CD8-positive, alpha-beta memory T cell (primary cell): ENCODE measurements at regions not wholly inside any gene's neighbourhood (a gene's known extent, or its start where the extent isn't known, plus 50 kb on each side); places are given as distances from the start of the nearest gene placed in this dataset.

Experiments
- CTCF ChIA-PET: fragments of 350-600 bp; sonication (Branson Sonifier 250); formaldehyde crosslinking; loops from one replicate; lab custom pipeline; 2021; ENCODE audit warnings: antibody characterized with exemption; lab: Charles Lee
- POLR2A ChIA-PET: fragments of 350-600 bp; sonication (Branson Sonifier 250); formaldehyde crosslinking; loops from one replicate; lab custom pipeline; 2021; ENCODE audit warnings: antibody characterized with exemption; lab: Charles Lee
- DNase-seq, 5 donors: peaks; one replicate each; pipeline versions ENCODE4 v3.0.0 to v3.0.0-alpha.2; 2020 to 2022; ENCODE audit warnings: mixed read lengths in 1 of 5
- H3K27ac ChIP-seq: one replicate; pipeline ENCODE4 v1.7.0; 2013; ENCODE audit warnings: low read depth, mild to moderate bottlenecking, low read length, moderate library complexity
- H3K27me3 ChIP-seq: 2 replicates; pipeline ENCODE4 v1.7.0; 2013; ENCODE audit warnings: low read length, mild to moderate bottlenecking; ENCODE audit not compliant: insufficient read depth, poor library complexity, severe bottlenecking
- H3K36me3 ChIP-seq: 2 replicates; pipeline ENCODE4 v1.7.0; 2013; ENCODE audit warnings: mild to moderate bottlenecking, low read length, moderate library complexity; ENCODE audit not compliant: insufficient read depth
- H3K4me1 ChIP-seq: 2 replicates; pipeline ENCODE4 v1.7.0; 2013; ENCODE audit warnings: mild to moderate bottlenecking, low read length, moderate library complexity; ENCODE audit not compliant: insufficient read depth
- H3K4me3 ChIP-seq: 2 replicates; pipeline ENCODE4 v1.7.0; 2013; ENCODE audit warnings: mild to moderate bottlenecking, low read length
- H3K9me3 ChIP-seq: 2 replicates; pipeline ENCODE4 v1.7.0; 2013; ENCODE audit warnings: mild to moderate bottlenecking, low read length
- H3K27ac Mint-ChIP-seq, 8 donors: one replicate each; pipeline ENCODE4 v1.8.0; 2020 to 2021; ENCODE audit warnings: mixed read lengths in 8 of 8, mild to moderate bottlenecking in 6 of 8, inconsistent platforms in 3 of 8, moderate library complexity in 3 of 8
- H3K27me3 Mint-ChIP-seq, 2 donors: one replicate each; pipeline ENCODE4 v1.8.0; 2020 to 2021; ENCODE audit warnings: mixed read lengths in 2 of 2, mild to moderate bottlenecking in 1 of 2, moderate library complexity in 1 of 2
- H3K36me3 Mint-ChIP-seq, 3 donors: one replicate each; pipeline ENCODE4 v1.8.0; 2020 to 2021; ENCODE audit warnings: mixed read lengths in 3 of 3, inconsistent platforms in 1 of 3, mild to moderate bottlenecking in 1 of 3
- H3K4me1 Mint-ChIP-seq, 3 donors: one replicate each; pipeline ENCODE4 v1.8.0; 2020 to 2021; ENCODE audit warnings: mixed read lengths in 3 of 3, inconsistent platforms in 1 of 3, mild to moderate bottlenecking in 1 of 3
- H3K4me3 Mint-ChIP-seq, 7 donors: one replicate each; pipeline ENCODE4 v1.8.0; 2020 to 2021; ENCODE audit warnings: mixed read lengths in 7 of 7, mild to moderate bottlenecking in 6 of 7, moderate library complexity in 4 of 7, inconsistent platforms in 2 of 7
- H3K9me3 Mint-ChIP-seq, 5 donors: one replicate each; pipeline ENCODE4 v1.8.0; 2020 to 2022; ENCODE audit warnings: mixed read lengths in 5 of 5, mild to moderate bottlenecking in 3 of 5, moderate library complexity in 2 of 5, inconsistent platforms in 1 of 5

DNA sequence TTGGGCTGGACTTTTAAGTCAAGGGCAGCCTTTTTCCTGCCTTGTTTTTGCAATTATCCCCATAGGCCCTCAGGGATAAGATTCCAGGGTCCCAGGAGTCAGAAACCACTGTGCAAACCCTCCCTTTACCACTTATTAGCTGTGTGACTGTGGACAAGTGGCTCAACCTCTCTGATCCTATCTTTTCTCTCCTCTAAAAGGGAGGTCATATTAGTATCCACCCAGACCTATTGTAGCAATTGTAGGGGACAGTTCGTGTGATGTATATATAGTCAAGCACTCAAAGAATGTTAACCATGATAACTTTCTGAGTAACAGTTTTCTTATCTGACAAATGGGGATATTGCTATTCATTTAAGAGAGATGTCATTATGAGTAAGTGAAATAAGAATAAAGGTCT is 68.2 kb downstream of the IRX5 start:
- ChIA-PET POLR2A (no interaction called here), CTCF (no interaction called here)
- Histone ChIP-seq H3K4me1 (no peaks in the 10 kb centered on the region), H3K27ac (no peak overlapping the region), H3K27me3 (no peaks in the 10 kb centered on the region), H3K36me3 (no peaks in the 10 kb centered on the region), H3K9me3 (no peaks in the 10 kb centered on the region), H3K4me3 (no peak overlapping the region)
- H3K4me1 Mint-ChIP-seq, result no peaks in the 10 kb centered on the region
- H3K27me3 Mint-ChIP-seq, result peaks cover 9 to 15% of the 10 kb centered on the region in 2 donors
- no peak overlapping the region for H3K4me3 Mint-ChIP-seq
- no peaks in the 10 kb centered on the region for H3K36me3 Mint-ChIP-seq
- H3K9me3 Mint-ChIP-seq, result no peaks in the 10 kb centered on the region
- no peak for DNase-seq
- no peak overlapping the region for H3K27ac Mint-ChIP-seq

DNA sequence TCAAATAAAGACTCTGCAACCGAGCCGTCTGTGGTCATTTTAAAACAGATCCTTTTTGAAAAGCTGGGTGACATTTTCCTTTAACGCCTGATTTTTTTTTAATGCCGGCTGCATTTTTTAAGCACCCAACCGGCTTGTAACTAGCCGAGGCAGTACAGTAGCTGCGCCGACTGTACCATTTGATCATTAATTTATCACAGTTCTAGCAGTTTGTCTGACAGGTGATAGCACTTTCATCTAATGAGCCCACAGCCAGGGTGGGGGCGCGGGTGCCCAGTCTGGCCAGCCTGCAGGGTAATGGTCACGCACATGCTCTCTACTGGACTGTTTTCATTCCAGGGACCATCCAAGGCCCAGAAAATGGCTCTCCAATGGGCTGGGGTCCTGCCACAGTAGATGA is 68.8 kb downstream of the IRX5 start:
- H3K9me3 ChIP-seq, result no peaks in the 10 kb centered on the region
- no peaks in the 10 kb centered on the region for H3K36me3 ChIP-seq
- Mint-ChIP-seq H3K27ac (no peak overlapping the region), H3K36me3 (no peaks in the 10 kb centered on the region), H3K4me1 (no peaks in the 10 kb centered on the region), H3K4me3 (no peak overlapping the region), H3K9me3 (no peaks in the 10 kb centered on the region), H3K27me3 (peaks cover 10 to 15% of the 10 kb centered on the region in 2 donors)
- ChIA-PET CTCF (no interaction called here), POLR2A (no interaction called here)
- H3K4me1 ChIP-seq, result no peaks in the 10 kb centered on the region
- H3K27ac ChIP-seq, result no peak overlapping the region
- no peak for DNase-seq
- no peaks in the 10 kb centered on the region for H3K27me3 ChIP-seq
- no peak overlapping the region for H3K4me3 ChIP-seq

DNA sequence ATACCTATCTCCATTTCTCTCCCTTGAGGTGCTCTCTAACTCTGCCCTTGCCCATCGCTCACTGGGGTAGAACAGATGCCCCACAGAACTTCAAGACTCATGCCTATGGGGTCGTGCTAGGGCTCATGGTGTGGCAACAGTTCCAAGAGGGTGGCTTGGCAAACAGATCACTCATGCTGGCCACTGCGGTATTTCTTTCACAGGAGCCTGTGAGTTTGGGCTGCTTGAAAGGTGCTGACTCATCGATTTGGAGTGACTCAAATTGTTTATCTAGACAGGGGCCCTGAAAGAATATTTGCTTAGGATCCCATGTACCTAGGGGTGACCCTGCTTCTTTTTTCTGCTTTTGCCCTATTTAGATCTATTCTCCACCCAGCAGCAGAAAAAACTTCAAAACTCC is 69.9 kb downstream of the IRX5 start:
- no peak overlapping the region for H3K27ac Mint-ChIP-seq
- H3K36me3 Mint-ChIP-seq, result no peaks in the 10 kb centered on the region

DNA sequence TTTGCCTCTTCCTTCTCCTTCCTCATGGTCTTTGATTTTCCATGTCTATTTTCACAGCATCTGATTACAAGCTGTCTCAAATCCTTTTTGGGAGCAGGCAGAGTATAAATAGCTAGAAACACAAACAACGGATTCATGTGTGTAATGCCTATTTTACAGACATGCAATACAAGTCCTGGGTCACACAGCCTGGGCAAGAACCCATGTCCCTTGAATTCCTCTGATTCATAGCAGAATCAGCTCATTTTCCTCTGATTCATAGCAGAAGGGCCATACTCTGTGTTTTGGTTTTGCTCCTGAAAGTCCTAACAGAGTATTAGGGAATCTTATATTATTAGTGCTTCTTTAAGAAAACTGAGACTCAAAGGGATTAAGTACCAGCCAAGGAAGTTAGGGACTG is 71.3 kb downstream of the IRX5 start:
- Histone ChIP-seq H3K4me1 (no peaks in the 10 kb centered on the region), H3K36me3 (no peaks in the 10 kb centered on the region), H3K4me3 (no peak overlapping the region), H3K27me3 (no peaks in the 10 kb centered on the region), H3K27ac (no peak overlapping the region), H3K9me3 (no peaks in the 10 kb centered on the region)
- Mint-ChIP-seq H3K4me1 (no peaks in the 10 kb centered on the region), H3K36me3 (no peaks in the 10 kb centered on the region), H3K27ac (no peak overlapping the region), H3K27me3 (peaks cover 4 to 6% of the 10 kb centered on the region in 2 donors), H3K4me3 (no peak overlapping the region), H3K9me3 (no peaks in the 10 kb centered on the region)
- no peak for DNase-seq
- POLR2A ChIA-PET, result no interaction called here
- CTCF ChIA-PET, result no interaction called here

More for the DNA sequence above, 69.9 kb downstream of the IRX5 start:
- Histone ChIP-seq H3K36me3 (no peaks in the 10 kb centered on the region), H3K4me3 (no peak overlapping the region), H3K9me3 (no peaks in the 10 kb centered on the region), H3K4me1 (no peaks in the 10 kb centered on the region), H3K27ac (no peak overlapping the region), H3K27me3 (no peaks in the 10 kb centered on the region)
- POLR2A ChIA-PET, result no interaction called here
- H3K27me3 Mint-ChIP-seq, result peaks cover 6 to 15% of the 10 kb centered on the region in 2 donors
- no peaks in the 10 kb centered on the region for H3K9me3 Mint-ChIP-seq
- no peaks in the 10 kb centered on the region for H3K4me1 Mint-ChIP-seq
- CTCF ChIA-PET, result no interaction called here
- no peak overlapping the region for H3K4me3 Mint-ChIP-seq
- DNase-seq, result no peak

DNA sequence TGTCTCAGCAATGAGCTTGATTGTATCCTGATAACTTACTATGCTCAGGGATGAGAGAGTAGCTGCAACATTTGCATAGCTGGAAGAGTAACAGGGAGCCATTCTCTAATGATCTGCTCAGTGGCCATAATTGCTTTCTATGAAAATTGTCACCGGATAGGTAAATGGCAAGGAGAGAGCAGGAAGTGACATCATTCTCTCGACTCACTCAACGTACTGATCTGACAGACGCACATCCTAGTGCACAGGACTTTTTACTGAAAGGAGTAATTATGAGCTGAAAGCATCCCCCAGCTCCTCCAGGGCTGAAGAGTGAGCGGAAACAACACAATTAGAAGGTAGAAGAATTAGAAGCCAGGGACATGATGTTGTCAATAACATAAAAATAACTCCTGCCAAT is 71.8 kb downstream of the IRX5 start:
- Mint-ChIP-seq H3K27ac (no peak overlapping the region), H3K36me3 (no peaks in the 10 kb centered on the region), H3K9me3 (no peaks in the 10 kb centered on the region), H3K27me3 (peaks cover 0 to 6% of the 10 kb centered on the region in 2 donors), H3K4me3 (no peak overlapping the region), H3K4me1 (no peaks in the 10 kb centered on the region)
- CTCF ChIA-PET, result no interaction called here
- Histone ChIP-seq H3K27ac (no peak overlapping the region), H3K36me3 (no peaks in the 10 kb centered on the region), H3K4me1 (no peaks in the 10 kb centered on the region), H3K9me3 (no peaks in the 10 kb centered on the region), H3K4me3 (no peak overlapping the region), H3K27me3 (no peaks in the 10 kb centered on the region)
- DNase-seq, result no peak
- POLR2A ChIA-PET, result no interaction called here

DNA sequence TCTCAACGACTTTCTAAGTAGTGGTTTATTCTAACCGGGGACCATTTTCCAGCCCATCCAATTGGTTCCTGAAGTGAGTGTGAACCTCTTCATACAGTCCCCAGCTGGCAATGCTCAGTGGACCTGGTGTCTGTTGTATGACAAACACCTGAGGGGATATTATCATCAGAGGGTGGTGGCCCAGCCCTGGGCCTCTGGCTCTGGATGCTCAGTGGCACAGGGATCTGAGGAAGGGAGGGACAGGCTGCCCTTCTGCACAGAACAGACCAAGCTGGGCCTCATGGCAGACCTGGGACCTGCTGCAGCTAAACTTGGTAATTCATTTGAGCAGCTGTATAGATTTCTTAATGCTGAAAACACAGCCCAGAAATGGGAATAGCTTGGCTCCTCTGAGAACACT is 72.6 kb downstream of the IRX5 start:
- CTCF ChIA-PET, result no interaction called here

DNA sequence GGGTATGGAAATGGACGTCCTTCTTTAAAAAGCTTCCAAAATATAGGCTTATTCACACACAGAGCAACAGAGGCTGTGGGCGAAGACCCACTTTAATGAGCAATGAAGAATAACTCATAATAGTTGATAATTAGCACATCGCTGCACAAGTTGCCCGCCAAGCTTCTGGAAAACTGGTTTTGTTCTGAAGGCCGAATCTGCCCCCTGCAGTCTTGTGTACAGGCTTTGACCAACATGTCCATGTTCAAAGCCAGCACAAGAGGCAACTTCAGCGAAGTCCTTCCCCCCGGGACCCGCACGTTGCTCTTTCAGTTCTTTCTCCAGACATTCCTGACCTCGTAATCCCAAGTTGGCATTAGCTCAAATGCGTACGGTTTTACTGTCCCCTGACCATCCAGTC is 73.3 kb downstream of the IRX5 start:
- no peaks in the 10 kb centered on the region for H3K27me3 ChIP-seq
- no peak overlapping the region for H3K4me3 Mint-ChIP-seq
- H3K4me1 Mint-ChIP-seq, result no peaks in the 10 kb centered on the region
- POLR2A ChIA-PET, result no interaction called here
- no peak overlapping the region for H3K27ac ChIP-seq
- no peaks in the 10 kb centered on the region for H3K9me3 Mint-ChIP-seq
- CTCF ChIA-PET, result no interaction called here
- no peaks in the 10 kb centered on the region for H3K9me3 ChIP-seq
- no peak overlapping the region for H3K4me3 ChIP-seq
- no peak overlapping the region for H3K27ac Mint-ChIP-seq
- no peaks in the 10 kb centered on the region for H3K36me3 Mint-ChIP-seq
- H3K4me1 ChIP-seq, result no peaks in the 10 kb centered on the region
- no peak for DNase-seq
- peaks cover 3 to 4% of the 10 kb centered on the region in 2 donors for H3K27me3 Mint-ChIP-seq
- H3K36me3 ChIP-seq, result no peaks in the 10 kb centered on the region

More for the DNA sequence above, 72.6 kb downstream of the IRX5 start:
- Mint-ChIP-seq H3K27me3 (peaks cover 3 to 4% of the 10 kb centered on the region in 2 donors), H3K4me1 (no peaks in the 10 kb centered on the region), H3K9me3 (no peaks in the 10 kb centered on the region), H3K4me3 (no peak overlapping the region), H3K36me3 (no peaks in the 10 kb centered on the region), H3K27ac (no peak overlapping the region)
- DNase-seq, result no peak
- H3K27me3 ChIP-seq, result no peaks in the 10 kb centered on the region
- H3K27ac ChIP-seq, result no peak overlapping the region
- H3K4me1 ChIP-seq, result no peaks in the 10 kb centered on the region
- H3K36me3 ChIP-seq, result no peaks in the 10 kb centered on the region
- no peaks in the 10 kb centered on the region for H3K9me3 ChIP-seq
- H3K4me3 ChIP-seq, result no peak overlapping the region
- POLR2A ChIA-PET, result no interaction called here

DNA sequence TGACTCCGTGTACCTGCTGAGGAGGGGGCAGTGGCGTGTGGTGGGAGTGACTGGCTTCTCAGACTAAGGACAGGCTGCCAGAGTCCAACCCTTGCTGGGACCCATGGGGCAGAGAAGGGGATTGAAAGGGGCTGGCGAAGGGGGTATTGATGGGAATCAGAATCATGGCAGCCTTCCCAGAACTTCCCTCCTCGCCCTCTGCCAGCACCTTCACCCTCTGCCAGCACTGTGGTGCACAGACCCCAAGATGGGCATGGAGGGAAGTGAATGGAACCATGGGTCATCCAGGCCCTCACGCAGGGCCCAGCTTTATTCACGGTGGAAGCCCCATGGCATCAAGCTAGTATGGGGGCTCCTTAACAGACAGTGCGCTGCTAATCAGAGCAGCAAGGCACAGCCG is 76.8 kb downstream of the IRX5 start:
- H3K9me3 ChIP-seq, result no peaks in the 10 kb centered on the region
- H3K4me1 ChIP-seq, result no peaks in the 10 kb centered on the region
- peaks cover 3 to 4% of the 10 kb centered on the region in 2 donors for H3K27me3 Mint-ChIP-seq
- no peaks in the 10 kb centered on the region for H3K36me3 ChIP-seq
- H3K27me3 ChIP-seq, result no peaks in the 10 kb centered on the region
- no peak for DNase-seq
- ChIA-PET POLR2A (no interaction called here), CTCF (no interaction called here)
- no peak overlapping the region for H3K4me3 ChIP-seq
- no peaks in the 10 kb centered on the region for H3K4me1 Mint-ChIP-seq
- no peak overlapping the region for H3K4me3 Mint-ChIP-seq
- H3K36me3 Mint-ChIP-seq, result no peaks in the 10 kb centered on the region
- no peak overlapping the region for H3K27ac Mint-ChIP-seq
- H3K9me3 Mint-ChIP-seq, result peaks cover 0 to 2% (median 0%) of the 10 kb centered on the region in 5 donors
- H3K27ac ChIP-seq, result no peak overlapping the region
